Thymus (tissue), 11 donors: ENCODE measurements at regions not wholly inside any gene's neighbourhood (a gene's known extent, or its start where the extent isn't known, plus 50 kb on each side); places are given as distances from the start of the nearest gene placed in this dataset.

ENCODE experiments used
- DNase-seq, 9 donors: peaks; one replicate each; pipeline ENCODE4 v3.0.0-alpha.2; 2013; ENCODE audit warnings: low spot score in 9 of 9, low read depth in 6 of 9, missing footprints in 1 of 9
- H3K27ac ChIP-seq, 2 donors: one replicate each; pipeline ENCODE4 v1.5.1; 2013; ENCODE audit warnings: control low read depth in 1 of 2, low read depth in 1 of 2, low read length in 1 of 2, mild to moderate bottlenecking in 1 of 2, moderate library complexity in 1 of 2
- H3K27me3 ChIP-seq, 2 donors: one replicate each; pipeline ENCODE4 v1.5.1; 2013; ENCODE audit warnings: low read length in 1 of 2; ENCODE audit not compliant: control insufficient read depth in 2 of 2, insufficient read depth in 1 of 2
- H3K36me3 ChIP-seq, 2 donors: one replicate each; pipeline ENCODE4 v1.5.1; 2013; ENCODE audit warnings: low read length in 1 of 2, mild to moderate bottlenecking in 1 of 2, moderate library complexity in 1 of 2; ENCODE audit not compliant: control insufficient read depth in 2 of 2, insufficient read depth in 2 of 2
- H3K4me1 ChIP-seq, 2 donors: one replicate each; pipeline ENCODE4 v1.5.1; 2013; ENCODE audit warnings: low read length in 2 of 2; ENCODE audit not compliant: control insufficient read depth in 2 of 2, insufficient read depth in 2 of 2
- H3K4me3 ChIP-seq, 2 donors: one replicate each; pipeline ENCODE4 v1.5.1; 2013; ENCODE audit warnings: low read length in 2 of 2, control low read depth in 1 of 2, mild to moderate bottlenecking in 1 of 2
- H3K9me3 ChIP-seq, 2 donors: one replicate each; pipeline ENCODE4 v1.5.1; 2013; ENCODE audit warnings: low read length in 1 of 2, mild to moderate bottlenecking in 1 of 2; ENCODE audit not compliant: control insufficient read depth in 2 of 2, insufficient read depth in 1 of 2
- WGBS: extraction: QIAGEN DNeasy Blood & Tissue Kit; methylation state at CpG from one replicate; pipeline ENCODE4 v1.1.7; 2013; 5-methylcytosine and 5-hydroxymethylcytosine counted together
- donor health status: healthy.

DNA sequence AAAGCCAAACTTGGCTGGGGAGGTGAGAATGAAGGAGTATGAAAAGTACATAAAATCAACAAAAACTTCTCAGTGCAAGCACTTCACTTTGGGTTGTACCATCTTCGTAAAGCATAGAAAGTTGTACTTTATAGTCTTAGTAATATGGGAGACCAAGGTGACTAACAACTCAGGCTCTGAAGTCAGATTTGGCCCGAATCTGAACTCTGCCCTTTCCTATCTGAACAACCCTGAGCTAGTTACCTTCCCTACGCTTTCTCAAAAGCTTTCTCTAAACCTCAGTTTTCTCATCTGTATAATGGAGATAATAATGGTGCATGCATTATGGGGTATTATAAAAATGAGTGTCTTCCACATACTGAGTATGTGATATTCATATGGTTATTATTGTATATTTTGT lies 285.4 kb upstream of the UMPS start:
- no peaks in the 10 kb centered on the region for H3K36me3 ChIP-seq
- H3K27me3 ChIP-seq, result no peaks in the 10 kb centered on the region
- 97% methylated on average over 3 of the region's 3 CpGs for WGBS

DNA sequence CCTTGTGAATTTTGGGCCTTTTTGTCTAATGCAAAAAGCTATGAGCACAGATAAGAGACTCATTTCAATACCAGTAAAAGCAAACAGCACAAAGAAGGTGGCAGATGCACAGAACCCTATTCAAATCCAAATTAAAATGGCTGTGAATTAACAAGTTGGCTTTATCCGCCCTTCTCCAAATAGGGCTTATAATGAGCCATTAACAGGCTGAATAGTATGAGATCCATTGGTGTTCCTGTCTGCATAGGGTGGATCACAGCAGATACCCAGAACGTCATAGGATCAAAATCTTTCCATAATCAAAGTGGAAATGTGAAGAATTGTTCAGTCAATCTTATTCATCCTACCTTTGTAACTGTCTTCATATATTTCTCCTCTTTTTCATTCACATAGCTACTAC lies 282.4 kb upstream of the UMPS start:
- Histone ChIP-seq H3K4me3 (no peak overlapping the region), H3K27ac (no peak overlapping the region), H3K9me3 (no peaks in the 10 kb centered on the region), H3K4me1 (no peaks in the 10 kb centered on the region), H3K36me3 (no peaks in the 10 kb centered on the region), H3K27me3 (no peaks in the 10 kb centered on the region)
- no peak for DNase-seq
- 97% methylated on average over 2 of the region's 2 CpGs for WGBS

More for the DNA sequence above, 285.4 kb upstream of the UMPS start:
- DNase-seq, result no peak
- Histone ChIP-seq H3K4me1 (no peaks in the 10 kb centered on the region), H3K4me3 (no peak overlapping the region), H3K27ac (no peak overlapping the region), H3K9me3 (no peaks in the 10 kb centered on the region)

DNA sequence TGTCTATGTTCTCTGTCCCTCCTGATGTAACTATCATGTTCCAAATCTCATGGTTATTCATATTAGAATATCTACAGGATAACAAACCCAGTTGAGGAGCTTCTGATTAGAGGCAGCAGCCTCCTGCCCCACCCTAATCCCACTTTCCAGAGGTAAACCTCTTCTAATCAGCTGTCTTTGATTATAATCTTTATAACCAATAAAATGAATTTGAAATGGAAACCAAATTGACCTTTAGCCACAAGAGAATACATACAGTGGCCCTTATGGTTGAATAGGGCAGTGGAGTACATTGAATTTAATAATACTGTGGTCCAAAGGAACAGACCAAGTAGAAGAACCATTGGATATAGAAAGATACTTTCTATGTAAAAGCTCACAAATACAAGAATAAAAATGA lies 281.3 kb upstream of the UMPS start:
- Histone ChIP-seq H3K9me3 (no peaks in the 10 kb centered on the region), H3K27me3 (no peaks in the 10 kb centered on the region), H3K4me1 (no peaks in the 10 kb centered on the region), H3K36me3 (no peaks in the 10 kb centered on the region), H3K27ac (no peak overlapping the region), H3K4me3 (no peak overlapping the region)
- no peak for DNase-seq

DNA sequence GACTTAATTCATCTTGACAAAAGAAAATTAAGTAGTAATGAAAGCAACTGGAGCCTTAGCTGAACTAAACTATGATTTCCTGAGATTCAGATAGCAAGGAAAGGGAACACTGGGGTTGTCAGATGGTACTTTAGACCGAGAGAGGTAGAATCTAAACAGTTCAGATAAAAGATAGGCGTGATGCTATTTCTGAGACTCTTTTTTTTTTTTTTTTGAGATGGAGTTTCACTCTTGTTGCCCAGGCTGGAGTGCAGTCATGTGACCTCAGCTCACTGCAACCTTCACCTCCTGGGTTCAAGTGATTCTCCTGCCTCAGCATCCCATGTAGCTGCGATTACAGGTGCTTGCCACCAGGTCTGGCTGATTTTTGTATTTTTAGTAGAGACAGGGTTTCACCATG lies 279.9 kb upstream of the UMPS start:
- Histone ChIP-seq H3K36me3 (no peaks in the 10 kb centered on the region), H3K4me1 (no peaks in the 10 kb centered on the region), H3K27ac (no peak overlapping the region), H3K9me3 (no peaks in the 10 kb centered on the region), H3K27me3 (no peaks in the 10 kb centered on the region), H3K4me3 (no peak overlapping the region)
- 96% methylated on average over 3 of the region's 3 CpGs for WGBS
- no peak for DNase-seq

DNA sequence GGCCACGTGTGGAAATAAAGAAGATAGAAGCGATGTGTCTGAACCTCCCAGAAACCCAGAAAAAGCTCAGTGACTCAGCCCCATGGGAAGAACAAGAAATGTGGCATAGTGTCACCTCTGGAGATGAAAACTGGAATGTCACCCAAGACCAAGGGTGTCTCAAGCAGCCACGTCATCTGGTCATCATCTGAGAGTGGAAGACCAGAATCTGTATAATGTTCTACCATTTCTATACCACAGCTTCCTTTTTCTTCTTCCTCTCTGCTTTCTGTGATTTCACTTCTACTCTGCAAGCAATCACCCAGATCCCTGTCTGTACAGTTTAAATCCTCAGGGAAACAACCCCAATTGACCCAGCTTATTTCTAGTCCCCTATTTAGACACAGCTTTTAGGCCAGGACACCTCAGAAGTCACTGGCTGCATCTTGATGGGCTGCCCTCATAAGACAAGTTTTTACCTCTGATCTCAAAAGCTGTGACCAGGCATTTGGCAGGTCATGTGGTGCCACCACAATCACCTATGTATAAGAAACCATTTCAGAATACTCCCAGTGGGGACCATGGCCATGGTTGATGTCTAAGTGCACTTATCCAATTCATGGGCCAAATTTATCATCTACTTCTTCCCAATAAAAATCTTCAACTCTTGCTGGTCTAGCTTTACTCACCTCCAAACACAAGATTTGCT lies 278.5 kb upstream of the UMPS start:
- Histone ChIP-seq H3K4me1 (no peaks in the 10 kb centered on the region), H3K27ac (no peak overlapping the region), H3K9me3 (no peaks in the 10 kb centered on the region), H3K27me3 (no peaks in the 10 kb centered on the region), H3K4me3 (no peak overlapping the region), H3K36me3 (no peaks in the 10 kb centered on the region)
- 55% methylated on average over 3 of the region's 3 CpGs for WGBS
- no peak for DNase-seq

DNA sequence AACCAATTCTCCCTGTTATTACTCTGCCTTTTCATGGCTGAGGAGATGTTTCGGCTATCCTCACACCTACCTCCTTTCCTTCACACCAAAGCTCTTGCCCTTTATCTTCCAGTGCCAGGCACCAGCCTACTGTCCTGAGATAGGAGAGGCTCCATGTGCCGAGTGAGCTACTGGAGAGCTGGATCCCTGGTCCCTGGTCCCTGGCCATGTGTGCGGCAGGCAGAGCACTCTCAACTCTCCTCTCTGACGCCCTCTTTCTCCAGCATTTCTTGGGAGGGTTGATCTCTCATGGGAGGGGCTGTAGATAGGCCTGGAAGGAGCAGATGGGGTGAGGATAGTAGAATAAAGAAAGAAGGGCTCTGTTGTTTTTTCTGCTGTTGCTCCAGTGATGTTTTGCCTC lies 277.1 kb upstream of the UMPS start:
- no peaks in the 10 kb centered on the region for H3K27me3 ChIP-seq
- no peak overlapping the region for H3K4me3 ChIP-seq
- no peaks in the 10 kb centered on the region for H3K4me1 ChIP-seq
- WGBS, result 94% methylated on average over 4 of the region's 4 CpGs
- no peak overlapping the region for H3K27ac ChIP-seq
- H3K36me3 ChIP-seq, result no peaks in the 10 kb centered on the region
- DNase-seq, result no peak
- no peaks in the 10 kb centered on the region for H3K9me3 ChIP-seq

DNA sequence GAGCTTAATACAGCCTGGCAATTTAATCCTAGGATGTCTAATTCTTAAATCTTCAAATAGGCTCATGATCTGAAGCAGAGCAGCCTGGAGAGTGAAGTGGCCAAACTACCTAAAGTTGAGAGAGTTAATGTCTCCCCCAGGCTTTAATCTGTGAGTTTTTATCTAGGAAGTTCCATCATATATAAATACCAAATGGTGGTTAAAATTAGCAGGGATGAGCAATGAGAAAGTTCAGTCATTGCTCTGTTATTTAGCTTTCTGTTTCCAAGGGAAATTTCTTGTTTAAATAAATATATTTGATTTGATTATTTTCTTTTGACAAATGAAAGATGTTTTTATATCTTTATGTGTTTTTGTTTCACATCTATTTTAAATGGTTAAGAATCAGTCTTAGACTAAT lies 274.4 kb upstream of the UMPS start:
- H3K4me3 ChIP-seq, result no peak overlapping the region
- no peak for DNase-seq
- H3K36me3 ChIP-seq, result no peaks in the 10 kb centered on the region
- no peaks in the 10 kb centered on the region for H3K4me1 ChIP-seq
- no peak overlapping the region for H3K27ac ChIP-seq
- no peaks in the 10 kb centered on the region for H3K9me3 ChIP-seq
- peaks cover 0 to 2% of the 10 kb centered on the region in 2 donors for H3K27me3 ChIP-seq

DNA sequence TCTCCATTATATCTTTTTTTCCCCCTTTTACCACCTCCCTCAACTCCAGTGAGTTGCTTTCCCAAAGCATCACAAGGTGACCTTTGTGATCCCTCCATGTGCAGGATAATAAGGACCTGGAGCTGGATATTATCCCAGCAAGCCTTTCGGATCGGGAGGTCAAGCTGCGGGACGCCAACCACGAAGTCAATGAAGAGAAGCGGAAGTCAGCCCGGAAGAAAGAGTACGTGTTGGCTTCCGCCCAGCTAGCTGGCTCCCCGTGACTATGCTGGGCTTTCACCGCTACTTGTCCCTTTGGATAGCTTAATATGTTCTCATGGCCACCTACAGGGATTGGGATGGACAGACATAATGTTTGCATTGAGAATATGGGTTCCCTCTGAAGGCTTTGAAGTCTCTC lies 273.7 kb upstream of the UMPS start:
- no peak overlapping the region for H3K27ac ChIP-seq
- no peak for DNase-seq
- no peaks in the 10 kb centered on the region for H3K9me3 ChIP-seq
- H3K4me3 ChIP-seq, result no peak overlapping the region
- H3K36me3 ChIP-seq, result no peaks in the 10 kb centered on the region
- H3K27me3 ChIP-seq, result peaks cover 0 to 2% of the 10 kb centered on the region in 2 donors
- no peaks in the 10 kb centered on the region for H3K4me1 ChIP-seq
- WGBS, result 98% methylated on average over 11 of the region's 11 CpGs

DNA sequence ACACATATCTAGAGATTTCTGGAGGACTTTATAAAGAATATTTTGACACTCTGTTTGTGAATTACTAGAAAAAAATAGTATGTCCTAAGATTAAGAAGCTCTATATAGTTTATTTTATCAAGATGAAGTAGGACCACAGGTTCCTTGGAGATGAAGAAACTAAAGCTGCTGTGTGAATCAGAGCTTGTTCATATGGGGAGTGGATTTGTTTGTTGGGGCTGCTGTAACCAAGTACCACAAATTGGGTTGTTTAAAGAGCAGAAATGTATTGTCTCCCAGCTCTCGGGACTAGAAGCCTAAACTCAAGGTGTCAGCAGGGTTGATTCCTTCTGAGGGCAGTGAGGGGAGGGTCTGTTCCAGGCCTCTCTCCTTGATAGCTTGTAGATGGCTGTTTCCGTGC lies 270.6 kb upstream of the UMPS start:
- no peaks in the 10 kb centered on the region for H3K4me1 ChIP-seq
- no peaks in the 10 kb centered on the region for H3K9me3 ChIP-seq
- H3K27me3 ChIP-seq, result peaks cover 0 to 2% of the 10 kb centered on the region in 2 donors
- H3K27ac ChIP-seq, result no peak overlapping the region
- H3K4me3 ChIP-seq, result no peak overlapping the region
- DNase-seq, result no peak
- H3K36me3 ChIP-seq, result no peaks in the 10 kb centered on the region
- WGBS, result 92% methylated on average over 2 of the region's 2 CpGs

DNA sequence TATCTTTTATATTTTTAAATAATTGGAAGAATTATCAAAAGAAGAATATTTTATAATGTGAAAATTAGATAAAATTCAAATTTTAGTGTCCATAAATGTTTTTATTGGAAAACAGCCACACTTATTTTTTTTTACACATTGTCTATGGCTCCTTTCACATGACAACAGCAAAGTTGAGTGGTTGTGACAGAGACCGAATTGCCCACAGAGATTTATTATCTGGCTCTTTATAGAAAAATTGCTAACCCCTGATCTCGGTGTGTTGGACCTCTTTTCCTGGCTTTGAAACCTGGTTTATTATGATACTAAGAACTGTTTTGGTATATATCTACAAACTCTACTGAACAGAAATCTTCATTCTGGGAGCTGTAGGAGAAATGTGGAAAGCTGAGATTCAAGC lies 269.1 kb upstream of the UMPS start:
- DNase-seq, result no peak
- 93% methylated on average over 2 of the region's 2 CpGs for WGBS
- H3K27ac ChIP-seq, result no peak overlapping the region

More for the DNA sequence above, 269.1 kb upstream of the UMPS start:
- no peaks in the 10 kb centered on the region for H3K4me1 ChIP-seq
- H3K9me3 ChIP-seq, result no peaks in the 10 kb centered on the region
- peaks cover 0 to 2% of the 10 kb centered on the region in 2 donors for H3K27me3 ChIP-seq
- no peak overlapping the region for H3K4me3 ChIP-seq
- H3K36me3 ChIP-seq, result no peaks in the 10 kb centered on the region
